ENCODE measurements at regions not wholly inside any gene's neighbourhood (a gene's known extent, or its start where the extent isn't known, plus 50 kb on each side); places are given as distances from the start of the nearest gene placed in this dataset.

GRCh38 chr7:36025190-36025589 is 127.9 kb upstream of the EEPD1 start:
- TF ChIP-seq SMAD3 (CRISPR knock-in tag; conservative IDR thresholded peaks at IDR 0.05) (no peak), MAZ (CRISPR knock-in tag; conservative IDR thresholded peaks at IDR 0.05 in 1 of 2, IDR thresholded peaks at IDR 0.05 in 1 of 2) (no peak), FOXA1 (IDR thresholded peaks at IDR 0.05; ENCODE audit: borderline replicate concordance) (no peak), ZBTB33 (CRISPR knock-in tag; IDR thresholded peaks at IDR 0.05) (no peak), CTCF (IDR thresholded peaks at IDR 0.05 in 2 of 3, conservative IDR thresholded peaks at IDR 0.05 in 1 of 3; ENCODE audit: insufficient read depth in 2 of 3, low read depth in 1 of 3, low read length in 3 of 3) (no peak), BRF2 (IDR thresholded peaks at IDR 0.05; ENCODE audit: borderline replicate concordance, insufficient read depth, insufficient read length) (no peak), NCOA6 (IDR thresholded peaks at IDR 0.05) (no peak), HDAC2 (IDR thresholded peaks at IDR 0.05) (no peak), CHD1 (IDR thresholded peaks at IDR 0.05; ENCODE audit: low read length) (no peak), ZNF395 (CRISPR knock-in tag; IDR thresholded peaks at IDR 0.05) (no peak), POLR2A (conservative IDR thresholded peaks at IDR 0.05) (no peak)
